WERI-Rb-1 (cell line): ENCODE measurements at regions not wholly inside any gene's neighbourhood (a gene's known extent, or its start where the extent isn't known, plus 50 kb on each side); places are given as distances from the start of the nearest gene placed in this dataset.

Experiments
- DNase-seq: peaks from one replicate; pipeline ENCODE4 v3.0.0-alpha.2; 2020
- H3K27ac ChIP-seq: fragments of 250-450 bp; sonication (Bioruptor Pico); 2 replicates; pipeline ENCODE4 v1.5.1; 2020; ENCODE audit warnings: mild to moderate bottlenecking, moderate library complexity
- H3K27me3 ChIP-seq: fragments of 250-450 bp; sonication (Bioruptor Pico); 2 replicates; pipeline ENCODE4 v1.5.1; 2021; ENCODE audit warnings: mild to moderate bottlenecking, low read depth, moderate library complexity; ENCODE audit not compliant: insufficient read depth, severe bottlenecking
- H3K36me3 ChIP-seq: fragments of 250-450 bp; sonication (Bioruptor Pico); 2 replicates; pipeline ENCODE4 v1.5.1; 2020; ENCODE audit warnings: mild to moderate bottlenecking, moderate library complexity
- H3K4me3 ChIP-seq: 2 replicates; pipeline ENCODE4 v1.5.1; 2011; ENCODE audit warnings: low read depth, mild to moderate bottlenecking, control low read depth, low read length
- H3K9me3 ChIP-seq: fragments of 250-450 bp; sonication (Bioruptor Pico); 2 replicates; pipeline ENCODE4 v1.5.1; 2021; ENCODE audit warnings: mild to moderate bottlenecking, moderate library complexity; ENCODE audit not compliant: severe bottlenecking
- CTCF ChIP-seq: IDR thresholded peaks from 2 replicates; pipeline ENCODE4 v1.5.1; 2011; ENCODE audit warnings: low read depth, mild to moderate bottlenecking, control low read depth, inconsistent platforms, low read length

- DNase-seq = no peak
- H3K36me3 ChIP-seq = no peaks in the 10 kb centered on the region
- H3K27ac ChIP-seq = no peak overlapping the region
- no peaks in the 10 kb centered on the region for H3K9me3 ChIP-seq
- no peak overlapping the region for H3K4me3 ChIP-seq
- TF ChIP-seq CTCF = no peak
- peaks cover 82% of the 10 kb centered on the region for H3K27me3 ChIP-seq
Measured at GRCh38 chr6:165827190-165827518, 164.1 kb upstream of the PDE10A start.

DNA sequence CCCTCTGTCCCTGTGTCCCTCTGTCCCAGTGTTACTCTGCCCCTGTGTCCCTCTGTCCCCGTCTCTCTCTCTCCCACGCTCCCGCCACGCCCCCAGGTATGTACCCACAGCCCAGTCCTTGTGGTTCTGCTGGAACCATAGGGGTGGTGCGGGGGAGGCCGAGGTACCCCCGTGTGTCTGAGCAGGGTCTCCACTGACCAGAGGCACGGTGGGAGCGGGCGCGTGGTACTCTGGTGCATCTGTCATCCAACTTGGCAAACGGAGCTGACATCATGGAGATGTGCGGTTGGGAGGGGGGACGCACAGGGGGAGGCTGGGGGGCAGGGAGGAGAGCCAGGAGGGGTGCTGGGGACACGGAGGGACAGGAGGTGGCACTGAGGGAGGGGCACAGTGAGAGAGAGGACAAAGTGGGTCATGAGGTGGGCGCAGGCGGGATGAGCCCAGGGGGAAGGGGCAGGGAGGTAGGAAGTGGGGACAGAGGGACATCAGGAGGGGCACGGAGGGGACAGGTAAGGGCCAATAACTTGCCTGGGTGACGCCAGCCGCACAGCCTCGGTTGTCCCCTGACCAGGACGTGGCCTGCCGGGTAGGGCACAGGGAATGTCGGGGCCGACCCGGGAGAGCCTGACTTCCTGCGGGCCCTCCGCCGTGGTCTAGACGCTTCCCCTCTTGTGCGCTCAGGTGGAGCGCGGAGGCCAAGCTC, 163.6 kb upstream of the PDE10A start:
- no peak overlapping the region for H3K27ac ChIP-seq
- H3K27me3 ChIP-seq = peaks cover 80% of the 10 kb centered on the region
- no peak overlapping the region for H3K4me3 ChIP-seq
- TF ChIP-seq CTCF = no peak
- H3K9me3 ChIP-seq = no peaks in the 10 kb centered on the region
- H3K36me3 ChIP-seq = no peaks in the 10 kb centered on the region
- no peak for DNase-seq

GRCh38 chr6:165825256-165825815, 162.3 kb upstream of the PDE10A start:
- TF ChIP-seq CTCF = no peak

GRCh38 chr6:165823609-165824326, 160.7 kb upstream of the PDE10A start:
- Histone ChIP-seq H3K9me3 (no peaks in the 10 kb centered on the region), H3K27me3 (peaks cover 82% of the 10 kb centered on the region), H3K36me3 (no peaks in the 10 kb centered on the region), H3K4me3 (no peak overlapping the region), H3K27ac (no peak overlapping the region)
- no peak for TF ChIP-seq CTCF
- DNase-seq = no peak

More at GRCh38 chr6:165825256-165825815, 162.3 kb upstream of the PDE10A start:
- no peak for DNase-seq
- Histone ChIP-seq H3K4me3 (no peak overlapping the region), H3K27me3 (peaks cover 82% of the 10 kb centered on the region), H3K9me3 (no peaks in the 10 kb centered on the region), H3K27ac (no peak overlapping the region), H3K36me3 (no peaks in the 10 kb centered on the region)

GRCh38 chr6:165822501-165822900, 159.5 kb upstream of the PDE10A start:
- Histone ChIP-seq H3K36me3 (no peaks in the 10 kb centered on the region), H3K27ac (no peak overlapping the region), H3K4me3 (no peak overlapping the region), H3K9me3 (no peaks in the 10 kb centered on the region), H3K27me3 (peaks cover 82% of the 10 kb centered on the region)
- no peak for DNase-seq
- TF ChIP-seq CTCF = no peak
